ENCODE measurements at regions not wholly inside any gene's neighbourhood (a gene's known extent, or its start where the extent isn't known, plus 50 kb on each side); places are given as distances from the start of the nearest gene placed in this dataset.

DNA sequence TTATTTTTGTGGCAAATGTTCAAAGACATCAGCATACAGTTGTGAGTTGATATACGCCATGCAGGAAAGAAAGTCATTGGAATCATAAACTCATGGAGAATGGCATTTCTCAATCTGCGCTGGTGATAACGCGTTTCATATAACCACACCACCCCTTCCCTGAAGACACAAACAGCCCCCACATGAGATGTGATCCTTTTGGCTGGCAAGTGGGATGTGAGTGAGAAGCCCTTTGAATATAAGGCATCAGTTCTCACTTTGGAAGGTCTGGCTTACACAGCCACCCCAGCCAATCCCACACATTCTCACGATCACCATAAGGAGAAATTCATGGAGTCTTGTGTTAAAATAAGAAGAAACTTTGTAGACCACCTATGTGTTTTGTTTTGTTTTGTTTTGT lies 725.0 kb downstream of the PRELID2 start:
- no peak for TF ChIP-seq POLR2A (IDR thresholded peaks at IDR 0.05; ENCODE audit: low read depth, low read length)
- TF ChIP-seq POLR2AphosphoS5 (IDR thresholded peaks at IDR 0.05; ENCODE audit: low read depth, low read length): no peak
